GM19351 (cell line): ENCODE measurements at regions not wholly inside any gene's neighbourhood (a gene's known extent, or its start where the extent isn't known, plus 50 kb on each side); places are given as distances from the start of the nearest gene placed in this dataset.
A peak's percentile ranks its signal among the peaks of the same experiment; 100 is the strongest.
"Not testable (repeated sequence)": the region's sequence is repeated elsewhere in the genome, so short reads cannot be mapped to it uniquely, and the experiment has no call there.

Source experiments
- ATAC-seq: cut with Tn5 transposase; IDR thresholded peaks from one replicate; pipeline ENCODE4 v1.9.1; 2021; ENCODE audit warnings: mild to moderate bottlenecking, moderate library complexity; ENCODE audit not compliant: unreplicated experiment

DNA sequence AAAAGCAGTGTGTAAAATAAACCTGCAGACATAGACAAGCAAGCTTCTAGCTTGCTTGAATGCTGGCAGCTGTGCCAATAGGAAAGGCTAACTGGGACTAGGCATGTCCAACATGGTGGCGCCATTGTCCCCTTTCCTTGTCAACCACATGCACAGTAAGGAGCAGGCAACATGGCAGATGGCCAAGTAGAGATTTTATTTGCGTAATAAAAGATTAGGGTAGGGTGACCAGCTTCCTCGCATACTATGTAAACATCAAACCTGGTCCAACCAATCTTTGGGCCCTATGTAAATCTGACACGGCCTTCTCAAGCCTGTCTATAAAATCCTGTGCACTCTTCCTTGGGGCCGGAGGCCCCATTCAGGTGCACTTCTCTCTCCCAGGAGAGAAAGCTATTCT is 575.4 kb upstream of the GOLIM4 start:
- no peak for ATAC-seq

GRCh38 chr3:168660879-168661657 is 565.3 kb upstream of the GOLIM4 start:
- ATAC-seq = not testable (repeated sequence)

DNA sequence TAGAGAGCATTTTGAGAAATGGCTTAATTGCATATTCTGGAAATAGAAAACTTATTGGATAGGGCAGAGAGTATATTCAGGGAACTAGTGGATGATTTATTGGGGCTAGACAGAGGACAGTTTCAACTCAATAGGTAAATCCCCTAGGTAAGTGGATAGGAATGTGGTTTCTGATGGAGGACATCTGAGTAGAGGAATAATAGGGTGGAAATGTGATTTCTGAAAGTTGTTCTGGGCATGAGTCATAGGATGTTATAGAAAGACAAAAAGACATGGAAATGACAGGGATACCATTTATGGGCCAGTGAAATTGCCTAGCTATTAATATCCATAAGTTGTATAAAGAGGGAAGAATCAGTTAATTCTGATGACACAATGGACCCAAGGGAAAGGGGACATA is 563.3 kb upstream of the GOLIM4 start:
- no peak for ATAC-seq

GRCh38 chr3:168655611-168656010 is 559.9 kb upstream of the GOLIM4 start:
- ATAC-seq = no peak

GRCh38 chr3:168654700-168655099 is 559.0 kb upstream of the GOLIM4 start:
- ATAC-seq = no peak

DNA sequence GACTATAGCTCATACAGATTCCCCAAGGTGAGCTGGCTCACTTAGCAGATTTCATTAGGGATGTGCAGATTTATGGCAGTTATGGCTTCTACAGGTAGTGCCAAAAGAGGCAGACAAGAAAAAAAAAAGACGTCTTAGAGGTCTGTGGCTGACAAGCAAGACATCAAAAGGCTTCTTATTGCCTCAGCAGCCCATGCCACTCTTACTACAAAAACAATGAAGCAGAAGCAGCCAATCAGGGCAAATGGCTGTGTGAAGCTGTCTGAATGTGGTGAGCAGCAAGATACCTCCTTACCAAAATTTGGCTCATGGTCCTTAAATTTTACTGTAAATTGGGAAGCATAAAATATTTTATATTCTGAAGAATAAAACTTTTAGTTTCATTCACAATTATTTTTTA is 557.5 kb upstream of the GOLIM4 start:
- no peak for ATAC-seq

DNA sequence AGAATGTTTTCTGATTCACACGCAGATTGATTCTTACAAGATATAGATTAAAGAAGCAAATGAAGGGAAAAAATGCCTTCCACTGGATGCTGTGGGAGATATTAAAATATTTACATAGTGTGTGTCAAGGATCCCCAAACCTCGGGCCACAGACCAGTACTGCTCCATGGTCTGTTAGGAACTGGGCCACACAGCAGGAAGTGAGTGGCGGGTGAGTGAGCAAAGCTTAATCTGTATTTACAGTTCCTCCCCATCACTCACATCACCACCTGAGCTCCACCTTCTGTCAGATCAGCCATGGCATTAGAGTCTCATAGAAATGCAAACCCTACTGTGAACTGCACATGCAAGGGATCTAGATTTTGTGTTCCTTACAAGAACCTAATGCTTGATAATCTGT is 552.6 kb upstream of the GOLIM4 start:
- no peak for ATAC-seq

- no peak for ATAC-seq
These were observed 551.9 kb upstream of the GOLIM4 start for GRCh38 chr3:168647582-168647981.

- ATAC-seq = no peak
These were observed 549.5 kb upstream of the GOLIM4 start for GRCh38 chr3:168645180-168645579.

DNA sequence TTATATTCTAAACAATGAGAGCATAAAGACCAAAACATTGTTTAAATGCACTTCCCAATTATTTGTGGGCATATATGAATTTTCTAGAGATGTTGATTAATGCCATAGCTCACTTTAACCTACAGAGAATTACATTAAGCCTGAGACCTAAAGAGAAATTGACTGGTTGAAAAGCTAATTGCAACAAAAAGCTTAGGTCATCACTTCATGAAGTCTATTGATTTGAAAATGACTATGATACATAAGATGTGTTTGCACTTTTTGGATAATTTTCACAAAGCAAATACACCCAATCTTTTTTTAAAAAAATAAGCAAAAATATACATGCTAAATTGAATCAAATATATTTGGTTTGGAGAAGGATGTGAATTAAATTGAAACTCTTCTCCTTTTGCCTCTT is 532.8 kb upstream of the GOLIM4 start:
- ATAC-seq = no peak

GRCh38 chr3:168625477-168625876 is 529.8 kb upstream of the GOLIM4 start:
- no peak for ATAC-seq

DNA sequence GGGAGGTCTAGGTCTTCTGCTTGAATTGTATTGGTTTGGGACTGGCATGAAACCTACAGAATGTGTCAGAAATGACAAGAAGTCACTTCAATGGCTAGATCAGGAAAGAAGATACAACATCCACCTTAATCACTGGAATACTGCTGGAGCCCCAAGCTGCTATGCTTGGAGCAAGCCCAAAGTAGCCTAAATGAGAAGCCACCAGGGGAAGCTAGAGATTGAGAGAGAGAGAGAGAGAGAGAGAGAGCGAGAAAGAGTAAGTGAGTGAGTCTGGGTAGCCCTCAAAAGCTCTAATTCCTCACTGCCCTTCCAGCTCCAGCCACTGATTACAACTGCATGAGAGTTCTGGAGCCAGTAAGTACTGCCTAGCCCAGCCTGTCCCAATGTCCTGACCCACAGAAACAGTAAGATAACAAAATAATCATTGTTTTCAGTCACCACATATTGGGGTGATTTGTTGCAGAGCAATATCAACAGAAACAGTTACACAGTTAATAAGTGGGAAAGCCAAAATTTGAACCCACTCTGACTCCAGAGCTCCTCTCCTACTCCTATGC is 529.2 kb upstream of the GOLIM4 start:
- ATAC-seq = no peak

DNA sequence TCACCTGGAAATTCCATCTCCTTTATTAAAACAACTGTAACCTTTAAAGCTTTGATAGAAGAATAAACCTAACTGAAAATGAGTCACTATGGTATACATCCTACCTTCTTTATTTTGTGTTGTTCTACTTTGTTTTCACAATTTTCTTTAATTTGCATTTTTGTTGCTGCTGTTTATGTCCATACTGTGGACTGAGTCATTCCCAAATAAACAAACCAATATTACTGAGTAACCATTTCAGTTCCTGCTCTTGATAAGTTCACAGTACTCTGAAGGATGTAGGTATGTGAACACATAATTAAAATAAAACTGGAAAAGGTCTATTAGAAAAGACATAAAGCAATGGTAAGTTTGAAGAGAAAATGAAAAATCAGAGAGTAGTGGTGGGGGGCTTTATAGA is 528.5 kb upstream of the GOLIM4 start:
- no peak for ATAC-seq

- ATAC-seq = no peak
These were observed 527.1 kb upstream of the GOLIM4 start for GRCh38 chr3:168622795-168623194.

DNA sequence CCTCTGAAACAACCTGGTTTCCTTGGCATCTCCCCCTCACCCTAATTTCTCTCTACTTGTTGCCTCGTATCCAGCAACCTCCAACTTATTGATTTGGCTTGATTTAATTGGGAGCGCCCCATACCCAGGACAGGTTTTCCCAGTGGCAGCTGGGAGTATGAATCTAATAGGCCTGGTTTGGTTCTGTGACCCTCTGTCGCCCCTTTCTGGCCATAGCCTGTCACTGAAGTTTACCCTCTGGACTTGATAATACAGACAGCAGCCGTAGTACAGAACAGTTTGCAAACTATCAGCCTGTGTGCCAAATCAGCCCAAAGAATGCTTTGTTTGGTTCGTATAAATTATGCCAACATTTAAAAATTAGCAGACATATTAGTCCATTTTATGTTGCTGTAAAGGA is 525.1 kb upstream of the GOLIM4 start:
- ATAC-seq = peak; percentile 63

GRCh38 chr3:168618827-168619470 is 523.2 kb upstream of the GOLIM4 start:
- ATAC-seq = no peak

DNA sequence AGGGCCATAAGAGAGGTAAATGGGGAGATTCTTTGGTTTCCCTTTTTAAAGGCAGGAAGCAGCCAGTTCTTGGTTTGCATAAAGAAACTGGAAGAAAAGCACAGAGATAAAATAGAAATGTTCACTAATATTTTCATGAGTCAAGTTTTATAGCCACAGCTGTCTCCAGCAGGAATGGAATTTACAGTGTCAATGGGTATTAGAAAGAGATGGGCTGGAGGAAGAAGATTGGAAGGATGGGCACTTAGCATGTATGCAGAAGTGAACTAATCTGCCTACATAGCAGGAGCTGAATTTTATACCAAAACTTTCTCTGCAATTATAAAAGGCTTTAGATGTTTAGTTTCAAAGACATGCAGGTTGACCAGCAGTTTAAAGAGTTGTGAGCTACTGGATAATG is 521.9 kb upstream of the GOLIM4 start:
- no peak for ATAC-seq

DNA sequence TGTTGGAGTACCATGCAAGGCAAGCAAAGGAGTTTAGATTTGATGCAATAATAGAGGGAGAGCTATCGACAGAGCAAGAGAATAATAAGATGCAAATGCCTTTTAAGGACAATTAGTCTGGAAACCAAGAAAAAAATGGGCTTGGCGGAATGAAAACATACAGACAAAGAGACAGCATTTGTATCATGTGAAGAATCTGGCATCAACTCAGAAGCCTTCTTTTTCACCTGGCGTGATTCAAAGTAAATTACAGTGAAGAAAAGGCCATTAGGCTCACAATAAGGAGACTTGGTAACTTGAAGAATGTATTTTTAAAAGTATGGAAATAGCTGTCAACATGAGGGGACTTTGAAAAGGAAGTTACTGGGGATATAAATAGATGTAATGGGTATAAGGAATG is 521.2 kb upstream of the GOLIM4 start:
- no peak for ATAC-seq

DNA sequence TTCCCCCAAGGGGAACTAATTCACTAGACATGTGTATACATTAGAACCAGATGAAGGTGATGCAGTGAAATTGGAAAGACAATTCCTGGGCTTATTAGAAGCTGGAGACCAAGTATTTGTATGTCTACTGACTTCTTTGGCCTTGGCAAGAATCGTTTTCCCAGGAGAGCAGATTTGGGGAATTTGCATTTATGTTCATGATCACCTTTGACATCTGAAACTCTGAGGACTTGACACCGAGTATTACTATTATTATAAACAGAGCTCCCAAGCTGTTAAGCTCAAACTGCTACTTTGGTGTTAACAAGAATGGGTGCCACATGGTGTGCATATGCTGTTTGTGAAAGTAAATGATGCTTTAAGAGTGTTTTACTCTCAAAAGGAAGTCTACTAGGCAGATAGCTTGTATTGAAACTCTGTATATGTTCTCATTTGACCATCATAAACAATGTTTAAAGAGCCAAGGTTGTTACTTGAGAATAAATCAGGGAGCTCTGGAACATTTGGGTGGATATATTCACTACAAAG is 519.8 kb upstream of the GOLIM4 start:
- ATAC-seq = peak; percentile 41

- ATAC-seq = no peak
These were observed 517.4 kb upstream of the GOLIM4 start for GRCh38 chr3:168613151-168613550.

DNA sequence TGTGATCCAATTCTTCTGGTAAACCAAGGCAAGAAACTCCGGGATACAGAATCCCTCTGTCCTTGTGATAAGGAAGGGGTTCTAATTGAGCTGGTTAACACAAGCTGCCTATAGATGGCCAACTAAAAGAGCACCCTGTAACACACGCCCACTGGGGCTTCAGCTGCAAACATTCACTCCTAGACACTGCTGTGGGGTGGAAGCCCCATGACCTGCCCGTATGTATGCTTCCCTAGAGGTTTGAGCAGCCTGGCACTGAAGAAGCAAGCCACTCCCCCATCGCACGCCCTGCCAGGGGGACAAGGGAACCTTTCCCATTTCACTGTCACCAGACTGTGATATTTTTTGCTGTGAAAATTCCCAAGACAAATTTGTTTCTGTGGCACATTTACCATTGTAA is 516.9 kb upstream of the GOLIM4 start:
- ATAC-seq = peak; percentile 29

DNA sequence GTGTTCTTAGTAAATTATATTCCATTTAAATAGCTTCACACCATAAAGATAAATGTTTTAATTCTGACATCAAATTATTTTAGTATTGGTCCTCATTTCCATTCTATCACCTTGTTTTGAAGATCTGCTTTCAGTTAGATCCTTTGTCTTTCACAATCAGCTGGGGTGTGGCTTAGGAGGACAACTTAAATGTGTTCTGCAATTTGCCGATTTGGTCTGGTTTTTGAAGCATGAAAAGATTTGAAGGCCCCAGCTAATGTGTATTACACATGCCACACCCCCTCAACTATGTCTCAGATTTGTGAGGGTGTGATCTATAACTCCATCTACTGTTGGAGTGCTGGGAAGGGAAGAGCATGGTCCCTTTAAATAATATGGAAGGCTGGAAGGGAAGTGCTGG is 516.1 kb upstream of the GOLIM4 start:
- ATAC-seq = no peak
